Fibroblast of skin of right quadriceps (primary cell): ENCODE measurements at regions not wholly inside any gene's neighbourhood (a gene's known extent, or its start where the extent isn't known, plus 50 kb on each side); places are given as distances from the start of the nearest gene placed in this dataset.
"Not testable (repeated sequence)": the region's sequence is repeated elsewhere in the genome, so short reads cannot be mapped to it uniquely, and the experiment has no call there.

Experiments used
- DNase-seq: peaks from one replicate; pipeline ENCODE4 v3.0.0-alpha.2; 2013

- DNase-seq: peak; percentile 36
These were observed 85.5 kb upstream of the ACSL1 start for GRCh38 chr4:184911310-184911709.

GRCh38 chr4:184913356-184914143 is 87.8 kb upstream of the ACSL1 start:
- no peak for DNase-seq

GRCh38 chr4:184918799-184919198 is 93.0 kb upstream of the ACSL1 start:
- not testable (repeated sequence) for DNase-seq

- no peak for DNase-seq
These were observed 95.7 kb upstream of the ACSL1 start for GRCh38 chr4:184921456-184921855.

- DNase-seq: no peak
These were observed 96.0 kb upstream of the HELT start for GRCh38 chr4:184922301-184922700.

GRCh38 chr4:184924516-184924915 is 93.8 kb upstream of the HELT start:
- no peak for DNase-seq

- no peak for DNase-seq
These were observed 88.8 kb upstream of the HELT start for GRCh38 chr4:184929476-184929875.

GRCh38 chr4:184930026-184930425 is 88.3 kb upstream of the HELT start:
- DNase-seq: no peak

GRCh38 chr4:184932343-184932742 is 85.9 kb upstream of the HELT start:
- DNase-seq: no peak

GRCh38 chr4:184933311-184933710 is 85.0 kb upstream of the HELT start:
- no peak for DNase-seq

GRCh38 chr4:184934184-184934583 is 84.1 kb upstream of the HELT start:
- DNase-seq: no peak

GRCh38 chr4:184934961-184935360 is 83.3 kb upstream of the HELT start:
- DNase-seq: no peak

GRCh38 chr4:184936071-184936470 is 82.2 kb upstream of the HELT start:
- DNase-seq: no peak

- no peak for DNase-seq
These were observed 81.1 kb upstream of the HELT start for GRCh38 chr4:184937030-184937710.

GRCh38 chr4:184937745-184938144 is 80.5 kb upstream of the HELT start:
- DNase-seq: no peak

- DNase-seq: no peak
These were observed 79.4 kb upstream of the HELT start for GRCh38 chr4:184938871-184939270.

GRCh38 chr4:184939978-184940377 is 78.3 kb upstream of the HELT start:
- DNase-seq: no peak

GRCh38 chr4:184940500-184940899 is 77.8 kb upstream of the HELT start:
- no peak for DNase-seq

GRCh38 chr4:184941671-184942418 is 76.4 kb upstream of the HELT start:
- no peak for DNase-seq

- no peak for DNase-seq
These were observed 75.6 kb upstream of the HELT start for GRCh38 chr4:184942444-184943425.

- no peak for DNase-seq
These were observed 69.3 kb upstream of the HELT start for GRCh38 chr4:184949020-184949419.

- no peak for DNase-seq
These were observed 68.0 kb upstream of the HELT start for GRCh38 chr4:184950117-184950830.
